ENCODE measurements at regions not wholly inside any gene's neighbourhood (a gene's known extent, or its start where the extent isn't known, plus 50 kb on each side); places are given as distances from the start of the nearest gene placed in this dataset.

GRCh38 chr20:10769700-10770099 lies 95.9 kb upstream of the JAG1 start:
- DNase-seq (ENCODE audit: low read depth), result no peak
- no peak overlapping the region for H3K4me3 ChIP-seq (ENCODE audit: low read depth, low read length)
- TF ChIP-seq, protein P1, sequence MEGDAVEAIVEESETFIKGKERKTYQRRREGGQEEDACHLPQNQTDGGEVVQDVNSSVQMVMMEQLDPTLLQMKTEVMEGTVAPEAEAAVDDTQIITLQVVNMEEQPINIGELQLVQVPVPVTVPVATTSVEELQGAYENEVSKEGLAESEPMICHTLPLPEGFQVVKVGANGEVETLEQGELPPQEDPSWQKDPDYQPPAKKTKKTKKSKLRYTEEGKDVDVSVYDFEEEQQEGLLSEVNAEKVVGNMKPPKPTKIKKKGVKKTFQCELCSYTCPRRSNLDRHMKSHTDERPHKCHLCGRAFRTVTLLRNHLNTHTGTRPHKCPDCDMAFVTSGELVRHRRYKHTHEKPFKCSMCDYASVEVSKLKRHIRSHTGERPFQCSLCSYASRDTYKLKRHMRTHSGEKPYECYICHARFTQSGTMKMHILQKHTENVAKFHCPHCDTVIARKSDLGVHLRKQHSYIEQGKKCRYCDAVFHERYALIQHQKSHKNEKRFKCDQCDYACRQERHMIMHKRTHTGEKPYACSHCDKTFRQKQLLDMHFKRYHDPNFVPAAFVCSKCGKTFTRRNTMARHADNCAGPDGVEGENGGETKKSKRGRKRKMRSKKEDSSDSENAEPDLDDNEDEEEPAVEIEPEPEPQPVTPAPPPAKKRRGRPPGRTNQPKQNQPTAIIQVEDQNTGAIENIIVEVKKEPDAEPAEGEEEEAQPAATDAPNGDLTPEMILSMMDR (IDR thresholded peaks at IDR 0.05; ENCODE audit: control insufficient read depth, extremely low read depth, insufficient read depth), result no peak

GRCh38 chr20:10770753-10771152 lies 97.0 kb upstream of the JAG1 start:
- no peak overlapping the region for H3K4me3 ChIP-seq (ENCODE audit: low read depth, low read length)
- DNase-seq (ENCODE audit: low read depth), result no peak
- TF ChIP-seq, protein P1 (IDR thresholded peaks at IDR 0.05; ENCODE audit: control insufficient read depth, extremely low read depth, insufficient read depth), result no peak

GRCh38 chr20:10771435-10772140 lies 97.8 kb upstream of the JAG1 start:
- TF ChIP-seq, protein P1 (IDR thresholded peaks at IDR 0.05; ENCODE audit: control insufficient read depth, extremely low read depth, insufficient read depth), result no peak
- no peak overlapping the region for H3K4me3 ChIP-seq (ENCODE audit: low read depth, low read length)
- DNase-seq (ENCODE audit: low read depth), result no peak

DNA sequence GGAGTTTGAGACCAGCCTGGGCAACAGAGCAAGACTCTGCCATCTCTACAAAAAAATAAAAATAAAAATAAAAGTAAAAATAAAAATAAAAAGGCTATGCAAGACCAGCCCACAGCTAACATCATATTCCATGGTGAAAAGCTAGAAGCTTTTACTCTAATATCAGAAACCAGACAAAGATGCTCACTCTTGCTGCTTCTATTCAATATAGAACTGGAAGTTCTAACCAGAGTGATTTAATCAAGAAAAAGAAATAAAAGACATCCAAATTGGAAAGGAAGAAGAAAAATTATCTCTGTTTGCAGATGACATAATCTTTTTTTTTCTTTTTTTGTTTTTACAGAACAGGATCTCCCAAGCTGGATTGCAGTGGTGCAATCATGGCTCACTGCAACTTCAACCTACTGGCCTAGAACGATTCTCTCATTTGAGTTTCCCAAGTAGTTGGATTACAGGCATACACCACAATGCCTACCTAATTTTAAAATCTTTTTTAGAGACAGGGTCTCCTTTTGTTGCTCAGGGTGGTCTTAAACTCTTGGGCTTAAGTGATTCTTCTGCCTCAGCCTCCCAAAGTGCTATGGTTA lies 100.7 kb upstream of the JAG1 start:
- DNase-seq (ENCODE audit: low read depth), result no peak
- TF ChIP-seq, protein P1 (IDR thresholded peaks at IDR 0.05; ENCODE audit: control insufficient read depth, extremely low read depth, insufficient read depth), result no peak
- no peak overlapping the region for H3K4me3 ChIP-seq (ENCODE audit: low read depth, low read length)

DNA sequence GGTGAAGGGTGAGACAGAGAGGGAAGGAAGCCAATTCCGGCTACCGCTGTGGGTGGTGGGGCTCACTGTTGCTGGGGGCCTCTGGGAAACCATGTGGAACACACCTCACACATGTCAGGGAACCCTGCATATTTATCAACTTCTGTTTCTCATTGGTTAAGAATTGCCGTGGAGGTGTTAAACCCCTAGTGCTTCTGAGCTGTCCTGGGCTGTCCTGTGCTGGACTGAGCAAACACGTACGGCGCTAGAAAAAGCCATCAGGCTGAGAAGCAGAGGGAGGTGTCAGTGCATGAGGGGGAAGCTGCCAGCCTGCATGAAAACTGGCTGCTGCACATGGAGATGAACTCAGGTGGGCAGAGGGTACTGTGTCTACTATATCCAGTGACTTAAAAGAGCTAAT lies 103.9 kb upstream of the JAG1 start:
- no peak for DNase-seq (ENCODE audit: low read depth)
- TF ChIP-seq, protein P1 (IDR thresholded peaks at IDR 0.05; ENCODE audit: control insufficient read depth, extremely low read depth, insufficient read depth), result no peak
- no peak overlapping the region for H3K4me3 ChIP-seq (ENCODE audit: low read depth, low read length)

- H3K4me3 ChIP-seq (ENCODE audit: low read depth, low read length), result no peak overlapping the region
- DNase-seq (ENCODE audit: low read depth), result no peak
- TF ChIP-seq, protein P1 (IDR thresholded peaks at IDR 0.05; ENCODE audit: control insufficient read depth, extremely low read depth, insufficient read depth), result no peak
Observed at GRCh38 chr20:10779911-10780310, 106.1 kb upstream of the JAG1 start.

GRCh38 chr20:10780901-10781300 lies 107.1 kb upstream of the JAG1 start:
- TF ChIP-seq, protein P1 (IDR thresholded peaks at IDR 0.05; ENCODE audit: control insufficient read depth, extremely low read depth, insufficient read depth), result no peak
- no peak for DNase-seq (ENCODE audit: low read depth)
- H3K4me3 ChIP-seq (ENCODE audit: low read depth, low read length), result no peak overlapping the region

Measured in LNCaP clone FGC (cell line).